ENCODE measurements at regions not wholly inside any gene's neighbourhood (a gene's known extent, or its start where the extent isn't known, plus 50 kb on each side); places are given as distances from the start of the nearest gene placed in this dataset.

DNA sequence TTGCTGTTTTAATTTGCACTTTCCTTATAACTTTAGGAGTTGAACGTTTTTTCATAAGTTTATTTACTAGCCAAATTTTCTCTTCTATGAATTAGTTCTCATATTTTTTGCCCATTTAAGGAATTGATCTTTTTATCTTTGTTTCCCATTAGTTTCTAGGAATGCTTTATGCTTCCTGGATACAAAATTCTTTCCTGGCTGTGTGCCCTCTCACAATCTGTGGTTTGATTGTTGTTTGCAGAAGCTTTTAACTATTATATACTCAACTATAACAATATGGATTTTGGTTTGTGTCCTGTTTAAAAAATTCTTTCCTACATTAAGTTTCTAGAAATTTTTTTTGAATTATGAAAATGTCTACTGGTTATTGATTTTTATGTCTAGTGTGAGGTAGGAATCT, 206.3 kb downstream of the CSNK1G3 start:
- no peak overlapping the region for H2BK12ac ChIP-seq (ENCODE audit: low read depth, low read length)
- 67% methylated on average over 1 of the region's 1 CpG; no CpG with 5 or more reads in 1 of the 2 experiments for WGBS, 2 experiments (ENCODE audit: extremely low coverage in 1 of 2, insufficient coverage in 1 of 2, insufficient read length in 1 of 2, insufficient replicate concordance in 2 of 2, low coverage in 1 of 2, low lambda C conversion rate in 2 of 2, missing lambda C conversion rate in 1 of 2)
- no peak for TF ChIP-seq POLR2AphosphoS5 (IDR thresholded peaks at IDR 0.05; ENCODE audit: low read depth, low read length)
- TF ChIP-seq POLR2A (IDR thresholded peaks at IDR 0.05; ENCODE audit: control extremely low read depth in 1 of 2, low read depth in 2 of 2, low read length in 2 of 2), result no peak
- no peak for TF ChIP-seq JUN (IDR thresholded peaks at IDR 0.05; ENCODE audit: low read depth, low read length)
- no peak for TF ChIP-seq PHF8 (conservative IDR thresholded peaks at IDR 0.05; ENCODE audit: low read depth, low read length)
- TF ChIP-seq TAF7 (optimal IDR thresholded peaks at IDR 0.05; ENCODE audit: borderline replicate concordance, low read depth, low read length), result no peak
- TF ChIP-seq EZH2 (IDR thresholded peaks at IDR 0.05; ENCODE audit: low read depth, low read length, severe bottlenecking), result no peak
- no peak for TF ChIP-seq CEBPB (IDR thresholded peaks at IDR 0.05; ENCODE audit: low read depth, low read length)
- TF ChIP-seq ASH2L (IDR thresholded peaks at IDR 0.05; ENCODE audit: low read length), result no peak
- TF ChIP-seq SRF (IDR thresholded peaks at IDR 0.05; ENCODE audit: low read depth, low read length), result no peak
- TF ChIP-seq FOSL1 (IDR thresholded peaks at IDR 0.05; ENCODE audit: insufficient read depth, low read depth, low read length), result no peak
- no peak for TF ChIP-seq HDAC6 (IDR thresholded peaks at IDR 0.05; ENCODE audit: low read depth, low read length)
- no peak for TF ChIP-seq RXRA (IDR thresholded peaks at IDR 0.05; ENCODE audit: insufficient read depth, low read depth, low read length)
- no peak for TF ChIP-seq SP2 (IDR thresholded peaks at IDR 0.05; ENCODE audit: low read length)

More for the DNA sequence above, 206.3 kb downstream of the CSNK1G3 start:
- Histone ChIP-seq H3K4me3 (ENCODE audit: extremely low read depth in 1 of 4, insufficient read depth in 2 of 4, low read depth in 3 of 4, low read length in 4 of 4) (no peak overlapping the region), H3K27ac (ENCODE audit: low read depth, low read length) (no peak overlapping the region), H3K23me2 (ENCODE audit: low read depth, low read length) (no peaks in the 10 kb centered on the region), H3K56ac (replicated peaks; ENCODE audit: insufficient read length, low read depth, low read length) (no peak overlapping the region), H3K27me3 (replicated peaks in 1 of 4; ENCODE audit: control insufficient read depth in 3 of 4, extremely low read depth in 1 of 4, insufficient read depth in 3 of 4, low read length in 3 of 4) (no peaks in the 10 kb centered on the region), H2BK15ac (ENCODE audit: low read length) (no peak overlapping the region), H3K79me2 (ENCODE audit: control insufficient read depth in 1 of 2, insufficient read depth in 2 of 2, low read length in 2 of 2) (no peaks in the 10 kb centered on the region), H3K4me2 (ENCODE audit: insufficient read depth in 1 of 2, low read depth in 2 of 2, low read length in 2 of 2) (no peak overlapping the region), H3K9ac (replicated peaks in 1 of 4; ENCODE audit: extremely low read depth in 1 of 4, low read depth in 3 of 4, low read length in 3 of 4) (no peak overlapping the region), H4K91ac (replicated peaks; ENCODE audit: insufficient read length, low read length) (no peak overlapping the region), H3K23ac (ENCODE audit: insufficient read length) (no peak overlapping the region), H3K79me1 (ENCODE audit: low read depth, low read length) (no peaks in the 10 kb centered on the region), H2BK20ac (ENCODE audit: low read length) (no peak overlapping the region), H3K18ac (ENCODE audit: extremely low read depth, low read length) (no peak overlapping the region), H2AFZ (ENCODE audit: low read length) (no peak overlapping the region), H4K20me1 (replicated peaks in 1 of 2; ENCODE audit: control insufficient read depth in 1 of 2, insufficient read depth in 2 of 2, low read length in 2 of 2) (no peaks in the 10 kb centered on the region), H3K36me3 (ENCODE audit: control insufficient read depth in 2 of 4, insufficient read depth in 4 of 4, low read length in 3 of 4) (no peaks in the 10 kb centered on the region), H4K5ac (ENCODE audit: insufficient read length, low read depth, low read length) (no peak overlapping the region), H2AK5ac (ENCODE audit: low read depth, low read length) (no peak overlapping the region), H3K14ac (ENCODE audit: insufficient read length) (no peak overlapping the region), H3K4ac (replicated peaks; ENCODE audit: insufficient read length, low read depth, low read length) (no peak overlapping the region), H3K4me1 (replicated peaks in 1 of 4; ENCODE audit: control insufficient read depth in 3 of 4, insufficient read depth in 4 of 4, low read length in 3 of 4) (no peaks in the 10 kb centered on the region), H3K9me3 (ENCODE audit: insufficient read depth in 2 of 2, low read depth in 1 of 2, low read length in 1 of 2) (no peaks in the 10 kb centered on the region), H2BK5ac (ENCODE audit: low read depth, low read length) (no peak overlapping the region), H2BK120ac (replicated peaks; ENCODE audit: low read depth, low read length) (no peak overlapping the region), H4K8ac (ENCODE audit: extremely low read depth, insufficient read depth, low read length) (no peak overlapping the region)
- FAIRE-seq (no peak), DNase-seq (ENCODE audit: low read depth in 1 of 2, low spot score in 2 of 2) (no peak)
- CTCF ChIA-PET (ENCODE audit: partially characterized antibody), result no interaction called here
- POLR2A ChIA-PET (ENCODE audit: partially characterized antibody), result no interaction called here

Measured in H1 (cell line).